GM10266 (cell line): ENCODE measurements at regions not wholly inside any gene's neighbourhood (a gene's known extent, or its start where the extent isn't known, plus 50 kb on each side); places are given as distances from the start of the nearest gene placed in this dataset.

Source experiments
- DNase-seq: peaks from one replicate; pipeline ENCODE4 v3.0.0; 2012; ENCODE audit errors: extremely low spot score
- TF ChIP-seq, protein P1 (sequence below): IDR thresholded peaks from 2 replicates; pipeline ENCODE4 v1.5.1; 2012; ENCODE audit warnings: mild to moderate bottlenecking, low read depth; ENCODE audit not compliant: control insufficient read depth, insufficient read depth; ENCODE audit errors: missing control alignments

- no peak for DNase-seq
- TF ChIP-seq, protein P1, sequence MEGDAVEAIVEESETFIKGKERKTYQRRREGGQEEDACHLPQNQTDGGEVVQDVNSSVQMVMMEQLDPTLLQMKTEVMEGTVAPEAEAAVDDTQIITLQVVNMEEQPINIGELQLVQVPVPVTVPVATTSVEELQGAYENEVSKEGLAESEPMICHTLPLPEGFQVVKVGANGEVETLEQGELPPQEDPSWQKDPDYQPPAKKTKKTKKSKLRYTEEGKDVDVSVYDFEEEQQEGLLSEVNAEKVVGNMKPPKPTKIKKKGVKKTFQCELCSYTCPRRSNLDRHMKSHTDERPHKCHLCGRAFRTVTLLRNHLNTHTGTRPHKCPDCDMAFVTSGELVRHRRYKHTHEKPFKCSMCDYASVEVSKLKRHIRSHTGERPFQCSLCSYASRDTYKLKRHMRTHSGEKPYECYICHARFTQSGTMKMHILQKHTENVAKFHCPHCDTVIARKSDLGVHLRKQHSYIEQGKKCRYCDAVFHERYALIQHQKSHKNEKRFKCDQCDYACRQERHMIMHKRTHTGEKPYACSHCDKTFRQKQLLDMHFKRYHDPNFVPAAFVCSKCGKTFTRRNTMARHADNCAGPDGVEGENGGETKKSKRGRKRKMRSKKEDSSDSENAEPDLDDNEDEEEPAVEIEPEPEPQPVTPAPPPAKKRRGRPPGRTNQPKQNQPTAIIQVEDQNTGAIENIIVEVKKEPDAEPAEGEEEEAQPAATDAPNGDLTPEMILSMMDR: no peak
Measured at GRCh38 chr4:165723051-165723795, 149.8 kb upstream of the TLL1 start.

DNA sequence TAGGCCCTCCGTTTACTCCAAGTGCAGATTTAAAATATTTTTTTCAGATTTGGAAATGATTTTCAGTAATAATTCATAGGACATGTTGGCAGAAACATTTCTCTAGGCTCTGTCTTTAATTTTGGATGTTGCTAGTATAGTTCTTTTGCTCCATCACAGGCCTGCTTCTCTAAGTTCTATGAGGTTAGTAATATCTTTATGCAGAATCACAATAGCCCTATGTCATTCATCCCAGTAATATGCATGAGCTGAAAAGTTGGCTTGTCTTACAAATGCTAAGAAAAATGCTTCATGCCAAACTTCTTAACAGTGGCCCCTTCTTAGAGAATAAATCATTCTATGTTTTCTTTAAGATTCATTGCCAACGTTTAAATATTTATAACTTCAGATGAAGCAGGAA lies 148.3 kb upstream of the TLL1 start:
- no peak for DNase-seq
- TF ChIP-seq, protein P1: no peak

GRCh38 chr4:165725352-165725751 lies 147.7 kb upstream of the TLL1 start:
- no peak for DNase-seq
- TF ChIP-seq, protein P1: no peak

DNA sequence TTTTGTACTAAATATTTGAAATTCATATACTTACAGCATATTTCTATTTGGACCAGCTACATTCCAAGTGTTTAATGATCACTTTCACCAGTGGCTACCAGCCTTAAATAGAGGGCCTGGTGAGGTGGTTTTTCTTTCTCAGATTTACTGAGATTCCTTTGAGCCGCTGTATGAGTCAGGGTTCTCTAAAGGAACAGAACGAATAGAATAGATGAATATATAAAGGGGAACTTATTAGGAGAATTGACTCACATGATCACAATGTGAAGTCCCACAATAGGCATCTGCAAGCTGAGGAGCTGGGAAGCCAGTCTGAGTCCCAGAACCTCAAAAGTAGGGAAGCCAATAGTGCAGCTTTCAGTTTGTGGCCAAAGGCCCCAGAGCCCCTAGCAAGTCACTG lies 146.2 kb upstream of the TLL1 start:
- DNase-seq: no peak
- TF ChIP-seq, protein P1: no peak

DNA sequence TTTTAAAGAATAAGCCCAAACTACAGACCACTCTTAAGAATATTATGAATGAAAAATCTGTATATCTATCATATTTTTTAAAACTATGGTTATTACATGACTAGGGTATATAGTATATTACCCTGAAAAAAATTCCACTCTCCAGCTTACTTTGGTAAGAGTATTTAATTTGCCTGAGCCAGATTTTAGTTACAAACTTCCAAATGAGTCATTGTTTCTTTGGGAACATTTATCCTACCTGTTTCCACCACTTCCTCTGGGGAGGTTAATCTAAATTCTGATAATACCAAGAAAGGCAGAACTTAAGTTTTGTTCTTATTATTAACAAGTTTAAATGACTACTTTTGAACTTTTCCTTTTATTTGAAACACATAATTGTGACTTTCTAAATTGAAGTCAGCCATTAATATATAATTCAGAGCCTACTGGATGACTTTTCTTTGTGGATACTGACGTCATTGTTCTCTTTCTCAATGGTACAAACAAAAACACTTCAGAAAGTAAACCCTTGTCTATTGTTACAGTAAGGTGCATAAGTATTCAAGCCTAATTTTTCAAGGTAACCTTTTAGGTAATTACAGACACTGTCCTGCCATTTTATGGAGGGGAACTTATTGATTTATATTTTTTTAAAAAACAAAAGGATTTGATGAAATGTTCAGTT lies 135.6 kb upstream of the TLL1 start:
- no peak for DNase-seq
- TF ChIP-seq, protein P1: no peak

DNA sequence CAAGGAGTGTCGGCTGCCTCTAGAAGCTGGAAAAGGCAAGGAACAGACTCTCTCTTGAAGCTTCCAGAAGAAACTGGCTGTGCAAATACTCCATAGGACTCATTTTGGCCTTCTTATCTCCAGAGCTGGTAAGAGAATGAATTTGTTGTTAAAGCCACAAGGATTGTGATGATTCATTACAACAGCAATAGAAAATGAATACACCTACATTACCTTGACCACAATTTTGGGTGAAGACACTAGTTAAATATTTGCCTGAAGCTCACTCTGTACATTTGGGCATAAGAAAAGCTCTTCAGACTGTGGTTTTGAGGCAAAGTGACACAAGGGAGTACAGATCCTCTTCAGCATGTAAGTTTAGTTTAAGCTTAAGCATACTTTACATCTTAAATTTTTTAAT lies 134.5 kb upstream of the TLL1 start:
- TF ChIP-seq, protein P1: no peak
- no peak for DNase-seq

DNA sequence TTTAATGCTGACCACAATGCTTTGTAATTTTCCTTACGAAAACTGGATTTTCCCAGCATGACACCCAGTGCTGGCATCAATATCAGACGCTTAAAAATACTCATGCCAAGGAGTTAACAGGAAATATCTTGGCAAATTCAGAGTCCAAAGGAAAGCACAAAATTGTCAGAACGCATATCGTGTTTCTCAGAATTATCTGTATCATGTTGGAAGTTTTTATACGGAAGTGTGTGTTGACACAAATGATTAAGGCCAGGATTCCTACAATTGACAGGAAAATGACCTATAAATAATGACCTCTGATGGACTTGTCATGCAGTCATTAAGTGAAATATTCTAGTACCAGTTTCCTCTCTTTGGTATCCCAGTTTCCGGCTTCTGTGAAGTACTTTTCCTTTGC lies 132.1 kb upstream of the TLL1 start:
- TF ChIP-seq, protein P1: no peak
- DNase-seq: no peak
